ENCODE measurements at regions not wholly inside any gene's neighbourhood (a gene's known extent, or its start where the extent isn't known, plus 50 kb on each side); places are given as distances from the start of the nearest gene placed in this dataset.

GRCh38 chr16:26959416-26960009 lies 107.2 kb upstream of the C16orf82 start:
- Histone ChIP-seq H3K9ac (ENCODE audit: low read depth in 1 of 2, low read length in 2 of 2) (no peak overlapping the region), H3K27me3 (ENCODE audit: control insufficient read depth in 2 of 2, insufficient read depth in 2 of 2, low read length in 2 of 2) (no peaks in the 10 kb centered on the region), H3K36me3 (ENCODE audit: control insufficient read depth in 2 of 2, insufficient read depth in 2 of 2, low read length in 2 of 2) (no peaks in the 10 kb centered on the region), H3K4me3 (ENCODE audit: low read length in 2 of 2) (no peak overlapping the region), H3K27ac (ENCODE audit: low read depth in 2 of 2, low read length in 2 of 2) (no peak overlapping the region), H3K9me3 (ENCODE audit: control insufficient read depth in 2 of 2, low read length in 2 of 2) (peaks cover 0 to 2% of the 10 kb centered on the region in 2 donors), H3K4me1 (ENCODE audit: control insufficient read depth in 2 of 2, insufficient read depth in 2 of 2, low read length in 2 of 2) (no peaks in the 10 kb centered on the region)

DNA sequence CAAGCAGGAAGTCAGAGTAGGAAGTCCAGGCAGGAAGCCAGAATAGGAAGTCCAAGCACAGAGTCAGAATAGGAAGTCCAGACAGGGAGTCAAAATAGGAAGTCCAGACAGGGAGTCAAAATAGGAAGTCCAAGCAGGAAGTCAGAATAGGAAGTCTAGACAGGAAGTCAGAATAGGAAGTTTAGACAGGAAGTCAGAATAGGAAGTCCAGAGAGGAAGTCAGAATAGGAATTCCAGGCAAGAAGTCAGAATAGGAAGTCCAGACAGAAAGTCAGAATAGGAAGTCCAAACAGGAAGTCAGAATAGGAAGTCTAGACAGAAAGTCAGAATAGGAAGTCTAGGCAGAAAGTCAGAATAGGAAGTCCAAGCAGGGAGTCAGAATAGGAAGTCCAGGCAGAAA lies 105.3 kb upstream of the C16orf82 start:
- Histone ChIP-seq H3K4me1 (ENCODE audit: control insufficient read depth in 2 of 2, insufficient read depth in 2 of 2, low read length in 2 of 2) (no peaks in the 10 kb centered on the region), H3K9me3 (ENCODE audit: control insufficient read depth in 2 of 2, low read length in 2 of 2) (peaks cover 0 to 2% of the 10 kb centered on the region in 2 donors), H3K27ac (ENCODE audit: low read depth in 2 of 2, low read length in 2 of 2) (no peak overlapping the region), H3K27me3 (ENCODE audit: control insufficient read depth in 2 of 2, insufficient read depth in 2 of 2, low read length in 2 of 2) (no peaks in the 10 kb centered on the region), H3K36me3 (ENCODE audit: control insufficient read depth in 2 of 2, insufficient read depth in 2 of 2, low read length in 2 of 2) (no peaks in the 10 kb centered on the region), H3K9ac (ENCODE audit: low read depth in 1 of 2, low read length in 2 of 2) (no peak overlapping the region), H3K4me3 (ENCODE audit: low read length in 2 of 2) (no peak overlapping the region)

DNA sequence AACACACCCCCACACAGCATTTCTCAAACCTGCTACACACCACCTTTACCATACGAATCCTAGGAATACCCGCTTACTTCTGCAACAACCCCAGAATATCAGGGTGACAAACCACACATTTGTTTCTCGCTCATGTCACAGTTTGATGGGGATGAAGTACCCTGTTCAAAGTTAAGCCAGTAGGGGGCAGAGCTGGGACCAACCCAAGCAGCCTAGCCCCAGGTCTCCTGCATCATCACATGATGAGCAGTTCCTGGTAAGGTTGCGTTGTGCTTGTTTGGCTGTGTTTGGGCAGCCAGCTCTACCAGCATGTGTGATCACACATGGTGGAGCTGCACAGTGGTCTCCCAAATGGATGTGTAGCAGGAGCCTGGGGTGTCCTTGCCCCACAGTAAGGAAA lies 103.6 kb upstream of the C16orf82 start:
- Histone ChIP-seq H3K9ac (ENCODE audit: low read depth in 1 of 2, low read length in 2 of 2) (no peak overlapping the region), H3K27me3 (ENCODE audit: control insufficient read depth in 2 of 2, insufficient read depth in 2 of 2, low read length in 2 of 2) (no peaks in the 10 kb centered on the region), H3K27ac (ENCODE audit: low read depth in 2 of 2, low read length in 2 of 2) (no peak overlapping the region), H3K4me3 (ENCODE audit: low read length in 2 of 2) (no peak overlapping the region), H3K9me3 (ENCODE audit: control insufficient read depth in 2 of 2, low read length in 2 of 2) (peaks cover 0 to 2% of the 10 kb centered on the region in 2 donors), H3K36me3 (ENCODE audit: control insufficient read depth in 2 of 2, insufficient read depth in 2 of 2, low read length in 2 of 2) (no peaks in the 10 kb centered on the region), H3K4me1 (ENCODE audit: control insufficient read depth in 2 of 2, insufficient read depth in 2 of 2, low read length in 2 of 2) (no peaks in the 10 kb centered on the region)

DNA sequence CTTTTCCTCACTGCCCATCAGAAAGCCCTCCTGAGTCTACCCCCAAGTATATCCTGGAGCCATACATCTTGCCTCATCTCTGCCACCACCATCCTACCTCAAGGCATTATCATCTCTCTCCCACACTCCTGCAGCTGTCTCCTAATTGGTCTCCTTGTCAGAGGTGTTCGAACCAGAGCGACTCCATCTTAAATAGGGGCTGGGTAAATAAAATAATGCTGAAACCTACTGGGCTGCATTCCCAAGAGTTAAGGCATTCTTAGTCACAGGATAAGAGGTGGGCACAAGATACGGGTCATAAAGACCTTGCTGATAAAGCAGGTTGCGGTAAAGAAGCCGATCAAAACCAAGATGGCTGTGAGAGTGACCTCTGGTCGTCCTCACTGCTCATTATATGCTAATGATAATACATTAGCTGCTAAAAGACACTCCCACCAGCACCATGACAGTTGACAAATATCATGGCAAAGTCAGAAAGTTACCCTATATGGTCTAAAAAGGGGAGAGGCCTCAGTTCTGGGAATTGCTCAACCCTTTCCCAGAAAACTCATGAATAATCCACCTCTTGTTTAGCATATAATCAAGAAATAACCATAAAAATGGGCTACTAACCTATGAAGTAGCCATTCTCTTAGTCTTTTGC lies 97.0 kb upstream of the C16orf82 start:
- Histone ChIP-seq H3K9me3 (ENCODE audit: control insufficient read depth in 2 of 2, low read length in 2 of 2) (no peaks in the 10 kb centered on the region), H3K4me1 (ENCODE audit: control insufficient read depth in 2 of 2, insufficient read depth in 2 of 2, low read length in 2 of 2) (no peaks in the 10 kb centered on the region), H3K36me3 (ENCODE audit: control insufficient read depth in 2 of 2, insufficient read depth in 2 of 2, low read length in 2 of 2) (no peaks in the 10 kb centered on the region), H3K27ac (ENCODE audit: low read depth in 2 of 2, low read length in 2 of 2) (no peak overlapping the region), H3K4me3 (ENCODE audit: low read length in 2 of 2) (no peak overlapping the region), H3K27me3 (ENCODE audit: control insufficient read depth in 2 of 2, insufficient read depth in 2 of 2, low read length in 2 of 2) (no peaks in the 10 kb centered on the region), H3K9ac (ENCODE audit: low read depth in 1 of 2, low read length in 2 of 2) (no peak overlapping the region)

DNA sequence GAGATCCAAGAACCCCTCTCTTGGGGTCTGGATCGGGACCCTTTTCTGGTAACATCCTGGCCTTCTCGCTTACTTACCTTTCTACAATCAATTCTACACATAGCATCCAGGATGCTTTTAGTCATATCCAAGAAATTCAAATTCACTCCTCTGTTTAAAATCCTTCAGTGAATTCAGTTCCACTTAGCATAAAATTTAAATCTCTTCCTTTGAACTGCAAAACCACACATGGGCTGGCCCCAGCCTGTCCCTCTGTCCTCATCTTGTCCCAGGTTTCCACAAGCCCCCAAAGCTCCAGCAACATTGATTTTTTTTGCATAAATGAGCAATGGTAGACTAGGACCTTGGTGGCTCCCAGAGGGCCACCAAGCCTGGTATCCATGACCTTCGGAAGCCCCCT lies 96.4 kb upstream of the C16orf82 start:
- Histone ChIP-seq H3K9me3 (ENCODE audit: control insufficient read depth in 2 of 2, low read length in 2 of 2) (no peaks in the 10 kb centered on the region), H3K27ac (ENCODE audit: low read depth in 2 of 2, low read length in 2 of 2) (no peak overlapping the region), H3K27me3 (ENCODE audit: control insufficient read depth in 2 of 2, insufficient read depth in 2 of 2, low read length in 2 of 2) (no peaks in the 10 kb centered on the region), H3K36me3 (ENCODE audit: control insufficient read depth in 2 of 2, insufficient read depth in 2 of 2, low read length in 2 of 2) (no peaks in the 10 kb centered on the region), H3K9ac (ENCODE audit: low read depth in 1 of 2, low read length in 2 of 2) (no peak overlapping the region), H3K4me1 (ENCODE audit: control insufficient read depth in 2 of 2, insufficient read depth in 2 of 2, low read length in 2 of 2) (no peaks in the 10 kb centered on the region), H3K4me3 (ENCODE audit: low read length in 2 of 2) (no peak overlapping the region)

- H3K27me3 ChIP-seq (ENCODE audit: control insufficient read depth in 2 of 2, insufficient read depth in 2 of 2, low read length in 2 of 2), result no peaks in the 10 kb centered on the region
- H3K27ac ChIP-seq (ENCODE audit: low read depth in 2 of 2, low read length in 2 of 2), result no peak overlapping the region
Measured at GRCh38 chr16:26976873-26977272, 89.9 kb upstream of the C16orf82 start.

DNA sequence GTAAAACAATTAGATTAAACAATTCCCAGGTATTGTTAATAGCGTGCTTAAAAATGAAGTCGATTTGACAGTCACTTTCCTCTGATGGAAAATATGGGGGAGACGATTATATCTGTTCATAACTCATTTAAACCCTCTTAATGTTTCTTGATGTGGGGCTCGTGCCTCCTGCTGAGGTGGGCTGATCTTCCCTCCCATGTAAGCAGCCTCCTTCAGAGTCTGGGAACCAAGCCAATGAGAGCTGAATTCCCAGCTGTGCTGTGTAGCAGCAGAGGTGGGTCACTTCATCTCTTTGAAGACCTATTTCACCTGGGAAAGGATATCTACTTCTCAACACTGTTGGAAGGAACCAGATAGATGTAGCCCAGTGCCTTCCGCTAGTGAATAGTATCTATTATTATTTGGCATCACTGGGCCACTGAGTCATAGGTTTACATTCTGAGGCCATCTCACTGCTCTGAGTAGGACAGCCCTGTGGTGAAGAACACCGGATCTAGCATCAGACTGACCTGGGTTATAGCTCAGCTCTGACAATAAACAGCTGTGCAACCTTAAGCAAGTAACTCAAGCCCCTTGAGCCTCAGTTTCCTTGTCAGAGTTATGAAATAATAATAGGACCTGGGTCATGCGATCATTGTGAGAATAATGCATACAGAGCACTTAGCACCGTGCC lies 85.3 kb upstream of the C16orf82 start:
- Histone ChIP-seq H3K36me3 (ENCODE audit: control insufficient read depth in 2 of 2, insufficient read depth in 2 of 2, low read length in 2 of 2) (no peaks in the 10 kb centered on the region), H3K27ac (ENCODE audit: low read depth in 2 of 2, low read length in 2 of 2) (no peak overlapping the region), H3K27me3 (ENCODE audit: control insufficient read depth in 2 of 2, insufficient read depth in 2 of 2, low read length in 2 of 2) (no peaks in the 10 kb centered on the region), H3K4me1 (ENCODE audit: control insufficient read depth in 2 of 2, insufficient read depth in 2 of 2, low read length in 2 of 2) (no peaks in the 10 kb centered on the region), H3K9ac (ENCODE audit: low read depth in 1 of 2, low read length in 2 of 2) (no peak overlapping the region), H3K9me3 (ENCODE audit: control insufficient read depth in 2 of 2, low read length in 2 of 2) (no peaks in the 10 kb centered on the region), H3K4me3 (ENCODE audit: low read length in 2 of 2) (no peak overlapping the region)

More at GRCh38 chr16:26976873-26977272, 89.9 kb upstream of the C16orf82 start:
- H3K9ac ChIP-seq (ENCODE audit: low read depth in 1 of 2, low read length in 2 of 2), result no peak overlapping the region
- no peaks in the 10 kb centered on the region for H3K4me1 ChIP-seq (ENCODE audit: control insufficient read depth in 2 of 2, insufficient read depth in 2 of 2, low read length in 2 of 2)
- no peak overlapping the region for H3K4me3 ChIP-seq (ENCODE audit: low read length in 2 of 2)
- no peaks in the 10 kb centered on the region for H3K36me3 ChIP-seq (ENCODE audit: control insufficient read depth in 2 of 2, insufficient read depth in 2 of 2, low read length in 2 of 2)
- H3K9me3 ChIP-seq (ENCODE audit: control insufficient read depth in 2 of 2, low read length in 2 of 2), result no peaks in the 10 kb centered on the region

DNA sequence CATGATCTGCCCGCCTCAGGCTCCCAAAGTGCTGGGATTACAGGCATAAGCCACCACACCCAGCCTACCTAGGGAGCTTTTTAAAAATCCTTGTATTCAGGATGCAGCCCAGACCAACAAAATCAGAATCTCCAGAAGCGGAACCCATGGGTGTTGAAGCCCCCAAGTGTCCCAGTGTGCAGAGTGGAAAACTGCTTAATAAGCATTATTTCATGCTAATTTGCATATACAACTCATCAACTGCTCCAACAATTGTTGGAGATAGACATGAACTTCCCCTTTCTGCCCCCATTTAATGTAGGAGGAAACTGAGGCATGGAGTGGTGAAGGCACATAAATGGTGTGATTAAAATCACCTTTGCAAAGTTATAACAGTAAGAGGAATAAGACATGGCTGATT lies 84.3 kb upstream of the C16orf82 start:
- H3K27ac ChIP-seq (ENCODE audit: low read depth in 2 of 2, low read length in 2 of 2), result no peak overlapping the region
- no peak overlapping the region for H3K4me3 ChIP-seq (ENCODE audit: low read length in 2 of 2)
- H3K4me1 ChIP-seq (ENCODE audit: control insufficient read depth in 2 of 2, insufficient read depth in 2 of 2, low read length in 2 of 2), result no peaks in the 10 kb centered on the region
- no peak overlapping the region for H3K9ac ChIP-seq (ENCODE audit: low read depth in 1 of 2, low read length in 2 of 2)
- H3K9me3 ChIP-seq (ENCODE audit: control insufficient read depth in 2 of 2, low read length in 2 of 2), result no peaks in the 10 kb centered on the region
- H3K27me3 ChIP-seq (ENCODE audit: control insufficient read depth in 2 of 2, insufficient read depth in 2 of 2, low read length in 2 of 2), result no peaks in the 10 kb centered on the region
- no peaks in the 10 kb centered on the region for H3K36me3 ChIP-seq (ENCODE audit: control insufficient read depth in 2 of 2, insufficient read depth in 2 of 2, low read length in 2 of 2)

DNA sequence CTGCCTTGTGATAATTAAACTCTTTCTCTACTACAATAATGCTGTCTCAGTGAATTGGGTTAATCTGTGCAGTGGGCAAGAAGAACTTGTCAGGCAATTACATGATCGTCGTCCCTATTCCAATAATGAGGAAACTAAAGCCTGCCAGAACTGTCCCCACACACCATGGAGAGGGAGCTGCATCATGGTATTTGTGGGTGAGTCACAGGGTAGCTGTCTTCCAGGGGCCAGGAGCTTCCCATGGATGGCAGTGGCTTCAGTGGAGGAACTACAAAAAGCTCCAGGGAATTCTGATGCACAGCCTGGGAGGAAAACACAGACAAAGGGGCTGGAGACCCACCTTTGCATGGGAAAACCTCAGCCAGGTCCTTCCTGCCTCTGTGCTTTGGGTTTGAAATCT lies 83.3 kb upstream of the C16orf82 start:
- Histone ChIP-seq H3K36me3 (ENCODE audit: control insufficient read depth in 2 of 2, insufficient read depth in 2 of 2, low read length in 2 of 2) (no peaks in the 10 kb centered on the region), H3K9ac (ENCODE audit: low read depth in 1 of 2, low read length in 2 of 2) (no peak overlapping the region), H3K4me1 (ENCODE audit: control insufficient read depth in 2 of 2, insufficient read depth in 2 of 2, low read length in 2 of 2) (no peaks in the 10 kb centered on the region), H3K9me3 (ENCODE audit: control insufficient read depth in 2 of 2, low read length in 2 of 2) (no peaks in the 10 kb centered on the region), H3K4me3 (ENCODE audit: low read length in 2 of 2) (no peak overlapping the region), H3K27ac (ENCODE audit: low read depth in 2 of 2, low read length in 2 of 2) (no peak overlapping the region), H3K27me3 (ENCODE audit: control insufficient read depth in 2 of 2, insufficient read depth in 2 of 2, low read length in 2 of 2) (no peaks in the 10 kb centered on the region)

Data from mucosa of rectum (tissue), 2 donors.